Gastroesophageal sphincter (tissue), 4 donors: ENCODE measurements at regions not wholly inside any gene's neighbourhood (a gene's known extent, or its start where the extent isn't known, plus 50 kb on each side); places are given as distances from the start of the nearest gene placed in this dataset.

ENCODE experiments used
- ATAC-seq: fragments of 150-250 bp; one replicate; pipeline ENCODE4 v1.9.1; 2016; ENCODE audit warnings: mild to moderate bottlenecking, moderate library complexity
- H3K27ac ChIP-seq, 4 donors: fragments of 200-600 bp; sonication (generic) in 3 of 4; 1 replicate in 3 of 4; 2 replicates in 1 of 4; pipeline ENCODE4 v1.5.1; 2016 to 2019
- H3K27me3 ChIP-seq: fragments of 200-600 bp; sonication (generic); one replicate; pipeline ENCODE4 v1.5.1; 2019
- H3K36me3 ChIP-seq, 2 donors: fragments of 200-600 bp; sonication (generic); one replicate each; pipeline ENCODE4 v1.5.1; 2019; ENCODE audit warnings: control low read depth in 1 of 2
- H3K4me1 ChIP-seq, 3 donors: fragments of 200-600 bp; sonication (generic); 1 replicate in 2 of 3; 2 replicates in 1 of 3; pipeline ENCODE4 v1.5.1; 2016 to 2019; ENCODE audit warnings: control low read depth in 2 of 3
- H3K4me3 ChIP-seq, 2 donors: fragments of 200-600 bp; sonication (generic); one replicate each; pipeline ENCODE4 v1.5.1; 2019; ENCODE audit warnings: mild to moderate bottlenecking in 1 of 2, moderate library complexity in 1 of 2
- H3K9me3 ChIP-seq, 3 donors: fragments of 200-600 bp; sonication (generic); one replicate each; pipeline ENCODE4 v1.5.1; 2017 to 2019; ENCODE audit warnings: control low read depth in 2 of 3
- CTCF ChIP-seq, 4 experiments: fragments of 200-600 bp in 2 of 4; fragments of 450-650 bp in 2 of 4; sonication (generic) in 1 of 4; IDR thresholded peaks; one replicate each; pipeline ENCODE4 v1.5.1; 2017 to 2019; ENCODE audit warnings: antibody characterized with exemption in 4 of 4, mild to moderate bottlenecking in 2 of 4, moderate library complexity in 2 of 4
- EP300 ChIP-seq: sonication (generic); formaldehyde crosslinking; IDR thresholded peaks from one replicate; pipeline ENCODE4 v1.6.1; 2017; ENCODE audit warnings: antibody characterized with exemption, mild to moderate bottlenecking
- POLR2A ChIP-seq, 2 donors: fragments of 450-650 bp; IDR thresholded peaks; one replicate each; pipeline ENCODE4 v1.6.1; 2017; ENCODE audit warnings: antibody characterized with exemption in 2 of 2, mild to moderate bottlenecking in 2 of 2, moderate library complexity in 1 of 2
- POLR2AphosphoS5 ChIP-seq: sonication (generic); formaldehyde crosslinking; IDR thresholded peaks from one replicate; pipeline ENCODE4 v1.6.1; 2017; ENCODE audit warnings: antibody characterized with exemption
- WGBS, 2 donors: methylation state at CpG; one replicate each; pipeline ENCODE4 v1.1.5; 2018; ENCODE audit warnings: low coverage in 1 of 2; 5-methylcytosine and 5-hydroxymethylcytosine counted together

GRCh38 chr1:163535401-163535800 is 213.6 kb downstream of the NUF2 start:
- Histone ChIP-seq H3K27me3 (no peaks in the 10 kb centered on the region), H3K36me3 (no peaks in the 10 kb centered on the region), H3K9me3 (no peaks in the 10 kb centered on the region), H3K4me1 (peaks cover 0 to 13% (median 2%) of the 10 kb centered on the region in 3 donors), H3K4me3 (no peak overlapping the region), H3K27ac (no peak overlapping the region)
- ATAC-seq: no peak
- TF ChIP-seq CTCF (IDR thresholded peaks at IDR 0.05) (no peak), POLR2A (IDR thresholded peaks at IDR 0.05) (no peak), EP300 (no peak), POLR2AphosphoS5 (no peak)
- 69 to 84% methylated on average over 5 of the region's 5 CpGs for WGBS, 2 donors

- 60 to 72% methylated on average over 2 to 3 of the region's 3 CpGs for WGBS, 2 donors
- H3K4me3 ChIP-seq: no peak overlapping the region
- H3K36me3 ChIP-seq: no peaks in the 10 kb centered on the region
- H3K27me3 ChIP-seq: no peaks in the 10 kb centered on the region
- no peaks in the 10 kb centered on the region for H3K9me3 ChIP-seq
- H3K4me1 ChIP-seq: peaks cover 0 to 13% (median 2%) of the 10 kb centered on the region in 3 donors
- ATAC-seq: no peak
- TF ChIP-seq EP300 (no peak), CTCF (IDR thresholded peaks at IDR 0.05) (peak in 2 of 4 experiments; percentile 27 to 37)
- no peak overlapping the region for H3K27ac ChIP-seq
Measured at GRCh38 chr1:163535807-163536206, 214.1 kb downstream of the NUF2 start.

GRCh38 chr1:163537809-163538208 is 216.1 kb downstream of the NUF2 start:
- ATAC-seq: no peak
- no peak overlapping the region for H3K4me3 ChIP-seq
- no peaks in the 10 kb centered on the region for H3K27me3 ChIP-seq
- H3K36me3 ChIP-seq: no peaks in the 10 kb centered on the region
- TF ChIP-seq POLR2AphosphoS5 (no peak), EP300 (no peak), CTCF (IDR thresholded peaks at IDR 0.05) (no peak), POLR2A (IDR thresholded peaks at IDR 0.05) (no peak)
- no peaks in the 10 kb centered on the region for H3K9me3 ChIP-seq
- H3K4me1 ChIP-seq: peaks cover 0 to 13% (median 2%) of the 10 kb centered on the region in 3 donors
- no peak overlapping the region for H3K27ac ChIP-seq
- WGBS, 2 donors: 100% methylated on average over 1 of the region's 1 CpG

GRCh38 chr1:163538667-163539066 is 216.9 kb downstream of the NUF2 start:
- Histone ChIP-seq H3K36me3 (no peaks in the 10 kb centered on the region), H3K27ac (no peak overlapping the region), H3K4me1 (peaks cover 0 to 13% (median 2%) of the 10 kb centered on the region in 3 donors), H3K9me3 (no peaks in the 10 kb centered on the region), H3K4me3 (no peak overlapping the region), H3K27me3 (no peaks in the 10 kb centered on the region)
- TF ChIP-seq POLR2AphosphoS5: peak; percentile 35
- TF ChIP-seq CTCF (IDR thresholded peaks at IDR 0.05): no peak
- TF ChIP-seq POLR2A (IDR thresholded peaks at IDR 0.05): no peak
- no peak for TF ChIP-seq EP300
- ATAC-seq: no peak
- WGBS, 2 donors: 0 to 13% methylated on average over 3 to 4 of the region's 4 CpGs

GRCh38 chr1:163540727-163541126 is 219.0 kb downstream of the NUF2 start:
- Histone ChIP-seq H3K27ac (no peak overlapping the region), H3K4me1 (peaks cover 0 to 13% (median 2%) of the 10 kb centered on the region in 3 donors), H3K4me3 (no peak overlapping the region), H3K36me3 (no peaks in the 10 kb centered on the region), H3K27me3 (no peaks in the 10 kb centered on the region), H3K9me3 (no peaks in the 10 kb centered on the region)
- TF ChIP-seq EP300 (no peak), CTCF (IDR thresholded peaks at IDR 0.05) (no peak), POLR2A (IDR thresholded peaks at IDR 0.05) (no peak), POLR2AphosphoS5 (no peak)
- ATAC-seq: no peak
- WGBS, 2 donors: 83 to 85% methylated on average over 2 of the region's 2 CpGs
